ENCODE measurements at regions not wholly inside any gene's neighbourhood (a gene's known extent, or its start where the extent isn't known, plus 50 kb on each side); places are given as distances from the start of the nearest gene placed in this dataset.
A peak's percentile ranks its signal among the peaks of the same experiment; 100 is the strongest.

GRCh38 chr2:216808805-216809425 is 50.9 kb downstream of the TNP1 start:
- no peak for DNase-seq
- intact Hi-C loops (cut with DNase I), result no loop called here

- intact Hi-C loops (cut with DNase I), result no loop called here
Measured at GRCh38 chr2:216807857-216808272, 52.0 kb downstream of the TNP1 start.

GRCh38 chr2:216804357-216805350 is 55.2 kb downstream of the TNP1 start:
- peak in 1 of 10 donors; percentile 42 for DNase-seq
- intact Hi-C loops (cut with DNase I), result no loop called here

More at GRCh38 chr2:216807857-216808272, 52.0 kb downstream of the TNP1 start:
- DNase-seq, result peak in 1 of 10 donors; percentile 35

GRCh38 chr2:216803791-216804190 is 56.1 kb downstream of the TNP1 start:
- peak in 2 of 10 donors; percentile 24 to 84 for DNase-seq
- intact Hi-C loops (cut with DNase I), result no loop called here

GRCh38 chr2:216802516-216803215 is 57.2 kb downstream of the TNP1 start:
- intact Hi-C loops (cut with DNase I), result no loop called here
- peak in 1 of 10 donors; percentile 24 for DNase-seq

GRCh38 chr2:216800836-216801235 is 59.0 kb downstream of the TNP1 start:
- no peak for DNase-seq

GRCh38 chr2:216799873-216800431 is 59.9 kb downstream of the TNP1 start:
- intact Hi-C loops (cut with DNase I), result no loop called here
- DNase-seq, result peak in 2 of 10 donors; percentile 23 to 73

More at GRCh38 chr2:216800836-216801235, 59.0 kb downstream of the TNP1 start:
- intact Hi-C loops (cut with DNase I), result no loop called here

GRCh38 chr2:216796115-216796840 is 63.6 kb downstream of the TNP1 start:
- intact Hi-C loops (cut with DNase I), result no loop called here
- no peak for DNase-seq

- intact Hi-C loops (cut with DNase I), result no loop called here
- DNase-seq, result no peak
Measured at GRCh38 chr2:216793386-216793785, 66.5 kb downstream of the TNP1 start.

- intact Hi-C loops (cut with DNase I), result no loop called here
- no peak for DNase-seq
Measured at GRCh38 chr2:216792222-216793021, 67.4 kb downstream of the TNP1 start.

GRCh38 chr2:216791303-216791702 is 68.6 kb downstream of the TNP1 start:
- intact Hi-C loops (cut with DNase I), result no loop called here
- DNase-seq, result no peak

GRCh38 chr2:216789081-216789480 is 70.8 kb downstream of the TNP1 start:
- DNase-seq, result no peak
- intact Hi-C loops (cut with DNase I), result no loop called here

- intact Hi-C loops (cut with DNase I), result no loop called here
- DNase-seq, result no peak
Measured at GRCh38 chr2:216787851-216788540, 71.9 kb downstream of the TNP1 start.

GRCh38 chr2:216786676-216787075 is 73.2 kb downstream of the TNP1 start:
- DNase-seq, result no peak
- intact Hi-C loops (cut with DNase I), result no loop called here

GRCh38 chr2:216784456-216784855 is 75.4 kb downstream of the TNP1 start:
- no peak for DNase-seq
- intact Hi-C loops (cut with DNase I), result no loop called here

GRCh38 chr2:216781709-216782108 is 78.2 kb downstream of the TNP1 start:
- intact Hi-C loops (cut with DNase I), result no loop called here

GRCh38 chr2:216780843-216781242 is 79.0 kb downstream of the TNP1 start:
- no peak for DNase-seq
- intact Hi-C loops (cut with DNase I), result no loop called here

More at GRCh38 chr2:216781709-216782108, 78.2 kb downstream of the TNP1 start:
- no peak for DNase-seq

GRCh38 chr2:216777637-216778273 is 82.1 kb downstream of the TNP1 start:
- intact Hi-C loops (cut with DNase I), result no loop called here
- DNase-seq, result no peak
